ENCODE measurements at regions not wholly inside any gene's neighbourhood (a gene's known extent, or its start where the extent isn't known, plus 50 kb on each side); places are given as distances from the start of the nearest gene placed in this dataset.

DNA sequence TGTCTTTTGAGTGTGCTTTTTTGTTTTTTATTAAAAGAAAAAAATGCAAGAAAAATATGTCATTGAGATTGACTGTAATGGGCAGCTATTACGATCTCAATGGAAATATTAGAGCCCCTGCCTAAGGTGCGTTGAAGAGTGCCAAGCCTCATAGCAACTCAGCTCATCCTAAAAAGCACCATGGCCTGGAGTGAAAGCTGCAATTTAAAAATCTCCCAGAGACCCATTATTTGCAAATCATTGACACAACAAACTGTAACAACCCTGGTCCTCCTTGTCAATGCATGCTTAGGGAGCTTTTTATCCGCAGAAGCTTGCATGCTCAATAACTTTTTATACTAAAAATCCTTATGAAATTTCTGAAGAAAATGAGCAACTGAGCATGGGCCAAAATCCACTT lies 954.5 kb downstream of the ADGRL2 start:
- dilution Hi-C loops (cut with HindIII; ENCODE audit: low sequenced_read_pairs, unreplicated experiment): no loop called here
- Histone ChIP-seq H3K36me3 (ENCODE audit: control insufficient read depth, insufficient read depth, low read length) (no peaks in the 10 kb centered on the region), H3K4me1 (ENCODE audit: control insufficient read depth, insufficient read depth, low read length) (no peaks in the 10 kb centered on the region), H2BK5ac (ENCODE audit: low read depth, low read length, poor library complexity, severe bottlenecking) (no peak overlapping the region), H3K18ac (ENCODE audit: low read depth, low read length) (no peak overlapping the region), H2BK20ac (ENCODE audit: low read depth, low read length) (no peak overlapping the region), H3K4me3 (ENCODE audit: insufficient read depth, low read depth, low read length) (no peak overlapping the region), H2BK120ac (ENCODE audit: low read depth, low read length) (no peak overlapping the region), H2AK9ac (replicated peaks; ENCODE audit: low read depth, low read length, poor library complexity) (no peak overlapping the region), H3K9me1 (ENCODE audit: insufficient read depth, low read length) (no peaks in the 10 kb centered on the region), H2BK15ac (ENCODE audit: low read depth, low read length) (no peak overlapping the region), H3K9me3 (ENCODE audit: control insufficient read depth, insufficient read depth, low read length) (peaks cover 4% of the 10 kb centered on the region; the same call in 1 of the 2 replicates), H4K8ac (ENCODE audit: low read depth in 2 of 2, low read length in 2 of 2) (no peak overlapping the region), H4K91ac (ENCODE audit: insufficient read depth, low read depth, low read length) (no peak overlapping the region), H3K27me3 (ENCODE audit: control insufficient read depth, insufficient read depth, low read length) (no peaks in the 10 kb centered on the region), H3K23ac (ENCODE audit: low read depth, low read length) (no peak overlapping the region), H3K14ac (replicated peaks; ENCODE audit: low read depth, low read length) (no peak overlapping the region), H2AK5ac (ENCODE audit: low read depth, low read length) (no peak overlapping the region), H3K56ac (ENCODE audit: extremely low read depth, insufficient read depth, low read length) (no peak overlapping the region), H4K20me1 (ENCODE audit: insufficient read depth, low read length) (no peaks in the 10 kb centered on the region), H3K79me1 (ENCODE audit: low read depth in 1 of 2, low read length in 2 of 2) (no peaks in the 10 kb centered on the region), H3K4ac (ENCODE audit: low read depth, low read length) (no peak overlapping the region), H3K27ac (ENCODE audit: insufficient read depth, low read length) (no peak overlapping the region), H4K5ac (ENCODE audit: low read depth, low read length) (no peak overlapping the region), H2AFZ (replicated peaks; ENCODE audit: low read length, poor library complexity) (no peak overlapping the region), H3K9ac (ENCODE audit: low read depth, low read length) (no peak overlapping the region), H3K4me2 (ENCODE audit: low read depth, low read length) (no peak overlapping the region)
- ChIA-PET CTCF (no interaction called here), POLR2A (ENCODE audit: unreplicated experiment) (no interaction called here)
- TF ChIP-seq RFX5 (IDR thresholded peaks at IDR 0.05; ENCODE audit: low read depth, low read length) (no peak), RAD21 (IDR thresholded peaks at IDR 0.05; ENCODE audit: low read length) (no peak), FOS (IDR thresholded peaks at IDR 0.05; ENCODE audit: low read depth, low read length) (no peak), CHD1 (IDR thresholded peaks at IDR 0.05; ENCODE audit: low read depth, low read length) (no peak)
- TF ChIP-seq, protein P1, sequence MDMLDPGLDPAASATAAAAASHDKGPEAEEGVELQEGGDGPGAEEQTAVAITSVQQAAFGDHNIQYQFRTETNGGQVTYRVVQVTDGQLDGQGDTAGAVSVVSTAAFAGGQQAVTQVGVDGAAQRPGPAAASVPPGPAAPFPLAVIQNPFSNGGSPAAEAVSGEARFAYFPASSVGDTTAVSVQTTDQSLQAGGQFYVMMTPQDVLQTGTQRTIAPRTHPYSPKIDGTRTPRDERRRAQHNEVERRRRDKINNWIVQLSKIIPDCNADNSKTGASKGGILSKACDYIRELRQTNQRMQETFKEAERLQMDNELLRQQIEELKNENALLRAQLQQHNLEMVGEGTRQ (IDR thresholded peaks at IDR 0.05; ENCODE audit: low read depth, low read length): no peak
- TF ChIP-seq, protein P2, sequence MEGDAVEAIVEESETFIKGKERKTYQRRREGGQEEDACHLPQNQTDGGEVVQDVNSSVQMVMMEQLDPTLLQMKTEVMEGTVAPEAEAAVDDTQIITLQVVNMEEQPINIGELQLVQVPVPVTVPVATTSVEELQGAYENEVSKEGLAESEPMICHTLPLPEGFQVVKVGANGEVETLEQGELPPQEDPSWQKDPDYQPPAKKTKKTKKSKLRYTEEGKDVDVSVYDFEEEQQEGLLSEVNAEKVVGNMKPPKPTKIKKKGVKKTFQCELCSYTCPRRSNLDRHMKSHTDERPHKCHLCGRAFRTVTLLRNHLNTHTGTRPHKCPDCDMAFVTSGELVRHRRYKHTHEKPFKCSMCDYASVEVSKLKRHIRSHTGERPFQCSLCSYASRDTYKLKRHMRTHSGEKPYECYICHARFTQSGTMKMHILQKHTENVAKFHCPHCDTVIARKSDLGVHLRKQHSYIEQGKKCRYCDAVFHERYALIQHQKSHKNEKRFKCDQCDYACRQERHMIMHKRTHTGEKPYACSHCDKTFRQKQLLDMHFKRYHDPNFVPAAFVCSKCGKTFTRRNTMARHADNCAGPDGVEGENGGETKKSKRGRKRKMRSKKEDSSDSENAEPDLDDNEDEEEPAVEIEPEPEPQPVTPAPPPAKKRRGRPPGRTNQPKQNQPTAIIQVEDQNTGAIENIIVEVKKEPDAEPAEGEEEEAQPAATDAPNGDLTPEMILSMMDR (conservative IDR thresholded peaks at IDR 0.05; ENCODE audit: low read depth, low read length): no peak
- DNase-seq (no peak), ATAC-seq (ENCODE audit: low read depth) (no peak)
- intact Hi-C loops (cut with micrococcal nuclease): no loop called here
- BruUV-seq (replicated peaks): no TSS peak
- in situ Hi-C loops (cut with MboI; ENCODE audit: low sequenced_read_pairs): no loop called here
- WGBS, 2 experiments (ENCODE audit: extremely low coverage in 2 of 2, insufficient read length in 1 of 2): no CpG with 5 or more reads among the region's 3 CpGs
